AG04450 (cell line): ENCODE measurements at regions not wholly inside any gene's neighbourhood (a gene's known extent, or its start where the extent isn't known, plus 50 kb on each side); places are given as distances from the start of the nearest gene placed in this dataset.

Source experiments
- CTCF ChIA-PET: fragments of 300-600, 350-600 bp; formaldehyde crosslinking; extraction: SDS; loops from one replicate; lab custom pipeline; 2022; ENCODE audit warnings: antibody characterized with exemption, inconsistent platforms; lab: Charles Lee
- POLR2A ChIA-PET: fragments of 350-600 bp; formaldehyde crosslinking; extraction: SDS; loops from one replicate; lab custom pipeline; 2021; ENCODE audit warnings: antibody characterized with exemption, inconsistent platforms; lab: Yijun Ruan, JAX
- DNase-seq: peaks from one replicate; pipeline ENCODE4 v3.0.0-alpha.2; 2011; ENCODE audit warnings: low read depth, low spot score
- H3K27ac ChIP-seq: one replicate; pipeline ENCODE4 v1.5.1; 2012; ENCODE audit warnings: low read depth, low read length, control low read depth
- H3K27me3 ChIP-seq: one replicate; pipeline ENCODE4 v1.6.0; 2012; ENCODE audit warnings: low read length; ENCODE audit not compliant: control insufficient read depth, insufficient read depth
- H3K4me3 ChIP-seq: 2 replicates; pipeline ENCODE4 v1.5.1; 2011; ENCODE audit warnings: mild to moderate bottlenecking, low read depth, low read length, control low read depth
- H3K9me3 ChIP-seq: 2 replicates; pipeline ENCODE4 v1.5.1; 2012; ENCODE audit warnings: low read length; ENCODE audit not compliant: control insufficient read depth, insufficient read depth
- TF ChIP-seq, protein P1 (sequence below): IDR thresholded peaks from 2 replicates; pipeline ENCODE4 v1.5.1; 2011; ENCODE audit warnings: low read depth, low read length, control low read depth, inconsistent platforms

DNA sequence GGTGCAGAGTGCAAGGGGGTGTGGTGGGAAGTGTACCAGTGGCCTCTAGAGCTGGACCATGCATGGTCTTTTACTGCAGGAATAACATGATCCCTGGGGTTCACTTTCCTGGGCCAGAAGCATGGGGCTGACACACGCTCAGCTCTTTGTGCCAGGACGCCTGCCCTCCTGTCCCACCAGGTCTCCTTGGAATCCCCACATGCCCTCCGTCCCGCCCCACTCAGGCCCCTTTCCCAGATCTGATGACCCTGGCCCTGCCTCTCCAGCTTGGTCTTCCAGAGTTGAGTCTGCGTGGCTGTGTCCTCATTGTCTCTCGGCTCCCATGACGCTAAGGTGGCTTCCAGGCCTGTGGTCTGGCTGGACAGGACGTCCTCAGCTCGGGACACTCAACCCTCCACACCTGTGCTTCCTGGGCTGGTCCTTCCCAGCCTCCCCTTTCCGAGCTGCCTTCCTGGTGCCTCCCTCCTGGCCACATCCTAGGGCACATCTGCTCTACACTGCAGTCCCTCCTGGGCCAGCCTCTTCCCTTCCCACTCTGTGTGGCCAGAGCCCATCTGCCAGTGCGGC lies 249.5 kb upstream of the SHH start:
- Histone ChIP-seq H3K9me3 (peaks cover 65% of the 10 kb centered on the region), H3K27me3 (no peaks in the 10 kb centered on the region), H3K27ac (no peak overlapping the region), H3K4me3 (no peak overlapping the region)
- TF ChIP-seq, protein P1, sequence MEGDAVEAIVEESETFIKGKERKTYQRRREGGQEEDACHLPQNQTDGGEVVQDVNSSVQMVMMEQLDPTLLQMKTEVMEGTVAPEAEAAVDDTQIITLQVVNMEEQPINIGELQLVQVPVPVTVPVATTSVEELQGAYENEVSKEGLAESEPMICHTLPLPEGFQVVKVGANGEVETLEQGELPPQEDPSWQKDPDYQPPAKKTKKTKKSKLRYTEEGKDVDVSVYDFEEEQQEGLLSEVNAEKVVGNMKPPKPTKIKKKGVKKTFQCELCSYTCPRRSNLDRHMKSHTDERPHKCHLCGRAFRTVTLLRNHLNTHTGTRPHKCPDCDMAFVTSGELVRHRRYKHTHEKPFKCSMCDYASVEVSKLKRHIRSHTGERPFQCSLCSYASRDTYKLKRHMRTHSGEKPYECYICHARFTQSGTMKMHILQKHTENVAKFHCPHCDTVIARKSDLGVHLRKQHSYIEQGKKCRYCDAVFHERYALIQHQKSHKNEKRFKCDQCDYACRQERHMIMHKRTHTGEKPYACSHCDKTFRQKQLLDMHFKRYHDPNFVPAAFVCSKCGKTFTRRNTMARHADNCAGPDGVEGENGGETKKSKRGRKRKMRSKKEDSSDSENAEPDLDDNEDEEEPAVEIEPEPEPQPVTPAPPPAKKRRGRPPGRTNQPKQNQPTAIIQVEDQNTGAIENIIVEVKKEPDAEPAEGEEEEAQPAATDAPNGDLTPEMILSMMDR, result no peak
- no peak for DNase-seq
- ChIA-PET POLR2A (no interaction called here), CTCF (no interaction called here)

DNA sequence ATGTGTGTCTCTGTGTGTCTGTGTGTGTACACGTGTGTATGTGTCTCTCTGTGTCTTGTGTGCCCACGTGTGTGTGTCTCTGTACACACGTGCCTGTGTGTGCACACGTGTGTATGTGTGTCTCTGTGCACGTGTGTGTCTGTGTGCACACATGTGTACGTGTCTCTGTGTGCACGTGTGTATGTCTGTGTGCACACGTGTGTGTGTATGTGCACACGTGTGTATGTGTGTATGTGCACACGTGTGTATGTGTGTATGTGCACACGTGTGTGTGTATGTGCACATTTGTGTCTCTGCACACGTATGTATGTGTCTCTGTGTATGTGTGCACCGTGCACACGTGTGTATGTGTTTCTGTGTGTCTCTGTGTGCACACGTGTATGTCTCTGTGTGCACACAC lies 248.7 kb upstream of the SHH start:
- Histone ChIP-seq H3K9me3 (peaks cover 65% of the 10 kb centered on the region), H3K27me3 (no peaks in the 10 kb centered on the region), H3K27ac (no peak overlapping the region), H3K4me3 (no peak overlapping the region)
- TF ChIP-seq, protein P1, result no peak
- DNase-seq, result no peak
- POLR2A ChIA-PET, result no interaction called here
- CTCF ChIA-PET, result no interaction called here

DNA sequence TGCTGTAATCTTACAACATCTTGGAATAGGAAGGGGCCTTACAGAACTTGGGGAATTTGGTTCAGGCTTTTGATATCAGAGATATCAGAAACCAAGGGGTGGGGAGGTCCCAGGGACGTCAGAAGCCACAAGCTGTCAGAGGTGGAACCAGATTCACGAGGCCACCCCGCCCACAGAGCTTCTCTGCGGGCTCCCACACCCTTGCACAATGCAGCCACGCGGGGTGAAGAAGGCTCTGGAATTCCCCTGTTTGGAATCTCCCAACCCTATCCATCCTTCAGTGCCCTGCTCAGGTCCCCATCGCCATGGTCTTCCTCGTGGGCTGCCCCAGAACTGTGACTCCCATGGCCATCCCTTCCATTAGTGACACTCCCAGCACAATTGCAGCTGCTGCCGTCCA lies 247.1 kb upstream of the SHH start:
- Histone ChIP-seq H3K4me3 (no peak overlapping the region), H3K27ac (no peak overlapping the region), H3K27me3 (no peaks in the 10 kb centered on the region), H3K9me3 (peaks cover 71% of the 10 kb centered on the region)
- ChIA-PET CTCF (no interaction called here), POLR2A (no interaction called here)
- TF ChIP-seq, protein P1, result no peak
- no peak for DNase-seq

DNA sequence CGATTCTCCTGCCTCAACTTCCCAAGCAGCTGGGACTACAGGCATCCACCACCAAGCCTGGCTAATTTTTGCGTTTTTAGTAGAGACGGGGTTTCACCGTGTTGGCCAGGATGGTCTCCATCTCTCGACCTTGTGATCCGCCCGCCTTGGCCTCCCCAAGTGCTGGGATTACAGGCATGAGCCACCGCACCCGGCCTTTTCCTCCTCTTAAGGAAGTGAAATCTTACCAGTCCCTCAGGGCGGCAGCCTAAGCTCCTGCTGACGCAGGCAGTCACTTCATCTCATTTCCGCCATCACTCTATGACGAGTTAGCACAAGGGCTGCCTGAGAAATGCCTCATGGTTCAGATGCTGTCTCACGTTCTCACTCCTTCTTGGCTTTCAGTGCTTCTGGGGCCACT lies 246.0 kb upstream of the SHH start:
- no peaks in the 10 kb centered on the region for H3K27me3 ChIP-seq
- POLR2A ChIA-PET, result no interaction called here
- peaks cover 68% of the 10 kb centered on the region for H3K9me3 ChIP-seq
- DNase-seq, result no peak
- CTCF ChIA-PET, result no interaction called here
- no peak overlapping the region for H3K27ac ChIP-seq
- no peak overlapping the region for H3K4me3 ChIP-seq
- TF ChIP-seq, protein P1, result no peak

DNA sequence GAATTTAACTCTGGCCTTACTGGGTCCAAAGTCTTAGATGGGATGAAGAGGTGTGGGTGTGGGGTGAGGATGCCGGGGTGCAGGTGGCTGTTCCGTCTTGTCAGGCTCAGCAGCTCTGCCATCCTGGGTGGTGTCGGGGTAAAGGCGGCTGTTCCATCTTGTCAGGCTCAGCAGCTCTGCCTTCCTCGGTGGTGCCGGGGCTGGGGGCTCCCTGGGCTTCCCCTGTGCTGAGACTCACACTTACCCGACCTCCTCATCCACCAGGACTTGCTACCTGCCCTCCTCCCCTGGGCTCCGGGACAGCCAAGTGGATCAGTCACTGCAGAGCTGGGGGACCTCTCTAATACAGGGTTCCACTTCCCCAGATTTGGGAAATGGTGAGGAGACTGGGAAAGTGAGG lies 244.3 kb upstream of the SHH start:
- H3K27me3 ChIP-seq, result no peaks in the 10 kb centered on the region
- no peak for DNase-seq
- POLR2A ChIA-PET, result no interaction called here
- H3K27ac ChIP-seq, result no peak overlapping the region
- CTCF ChIA-PET, result no interaction called here
- peaks cover 57% of the 10 kb centered on the region for H3K9me3 ChIP-seq
- no peak overlapping the region for H3K4me3 ChIP-seq
- TF ChIP-seq, protein P1, result no peak
